SK-N-SH (cell line): ENCODE measurements at regions not wholly inside any gene's neighbourhood (a gene's known extent, or its start where the extent isn't known, plus 50 kb on each side); places are given as distances from the start of the nearest gene placed in this dataset.

Experiments
- CTCF ChIP-seq: fragments of 200-600 bp; sonication (generic); IDR thresholded peaks from 2 replicates; pipeline ENCODE4 v1.6.1; 2017; ENCODE audit warnings: antibody characterized with exemption, mild to moderate bottlenecking, moderate library complexity
- EP300 ChIP-seq, 2 experiments: IDR thresholded peaks; 2 replicates each; pipeline versions ENCODE4 v1.4.0 to v1.6.1; 2012; ENCODE audit warnings: borderline replicate concordance in 1 of 2, low read depth in 1 of 2, low read length in 1 of 2
- EZH2phosphoT487 ChIP-seq: fragments of 200-600 bp; sonication (generic); IDR thresholded peaks from 2 replicates; pipeline ENCODE4 v1.6.1; 2017; ENCODE audit warnings: low read depth, mixed run types, mild to moderate bottlenecking, antibody characterized with exemption, moderate library complexity, borderline replicate concordance
- FOXM1 ChIP-seq: IDR thresholded peaks from 2 replicates; pipeline ENCODE4 v1.4.0; 2012; ENCODE audit warnings: low read depth, mild to moderate bottlenecking
- NRF1 ChIP-seq: IDR thresholded peaks from 2 replicates; pipeline ENCODE4 v1.6.1; 2012; ENCODE audit warnings: low read depth, mild to moderate bottlenecking, low read length
- POLR2AphosphoS5 ChIP-seq: IDR thresholded peaks from 2 replicates; pipeline ENCODE4 v1.6.1; 2012; ENCODE audit warnings: low read depth, low read length
- SIN3A ChIP-seq: IDR thresholded peaks from 2 replicates; pipeline ENCODE4 v1.6.1; 2012; ENCODE audit warnings: low read depth, mild to moderate bottlenecking, low read length, moderate library complexity, borderline replicate concordance
- TCF12 ChIP-seq: IDR thresholded peaks from 2 replicates; pipeline ENCODE4 v1.4.0; 2012
- TEAD4 ChIP-seq: IDR thresholded peaks from 2 replicates; pipeline ENCODE4 v1.4.0; 2012; ENCODE audit warnings: mild to moderate bottlenecking, borderline replicate concordance; ENCODE audit not compliant: insufficient read depth

- TF ChIP-seq CTCF = no peak
- TF ChIP-seq EZH2phosphoT487 = no peak
- TF ChIP-seq SIN3A = no peak
- TF ChIP-seq POLR2AphosphoS5 = no peak
- TF ChIP-seq TEAD4 = no peak
- no peak for TF ChIP-seq TCF12
- TF ChIP-seq NRF1 = no peak
- TF ChIP-seq FOXM1 = no peak
- TF ChIP-seq EP300 (IDR thresholded peaks at IDR 0.05; ENCODE audit: borderline replicate concordance in 1 of 2, low read depth in 1 of 2, low read length in 1 of 2) = no peak
Observed at GRCh38 chr15:36185845-36186244, 393.6 kb upstream of the CDIN1 start.
